GM19397 (cell line): ENCODE measurements at regions not wholly inside any gene's neighbourhood (a gene's known extent, or its start where the extent isn't known, plus 50 kb on each side); places are given as distances from the start of the nearest gene placed in this dataset.
"Not testable (repeated sequence)": the region's sequence is repeated elsewhere in the genome, so short reads cannot be mapped to it uniquely, and the experiment has no call there.

Experiments used
- ATAC-seq: cut with Tn5 transposase; IDR thresholded peaks from one replicate; pipeline ENCODE4 v1.9.1; 2021; ENCODE audit warnings: mild to moderate bottlenecking, moderate library complexity; ENCODE audit not compliant: unreplicated experiment

DNA sequence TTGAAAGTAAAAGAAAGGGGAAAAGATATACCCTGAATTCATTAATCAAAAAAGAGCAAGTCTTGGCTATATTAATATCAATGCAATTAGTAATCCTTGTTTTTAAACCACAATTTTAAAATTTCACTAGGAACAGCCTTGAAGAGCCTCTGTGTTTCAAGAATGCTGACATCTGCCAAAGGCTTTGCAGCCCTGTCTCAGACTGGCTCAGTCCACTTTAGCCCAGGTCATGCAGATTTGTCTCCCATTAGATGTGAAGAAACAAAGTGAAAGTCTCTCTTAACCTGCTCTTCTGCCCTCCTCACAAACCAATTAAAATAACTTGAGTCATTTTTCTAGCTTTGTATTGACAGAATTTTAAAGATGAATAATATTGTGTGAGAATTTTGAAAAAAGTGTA is 102.7 kb upstream of the CARMIL1 start:
- no peak for ATAC-seq

- no peak for ATAC-seq
These were observed 101.6 kb upstream of the CARMIL1 start for GRCh38 chr6:25177500-25178028.

DNA sequence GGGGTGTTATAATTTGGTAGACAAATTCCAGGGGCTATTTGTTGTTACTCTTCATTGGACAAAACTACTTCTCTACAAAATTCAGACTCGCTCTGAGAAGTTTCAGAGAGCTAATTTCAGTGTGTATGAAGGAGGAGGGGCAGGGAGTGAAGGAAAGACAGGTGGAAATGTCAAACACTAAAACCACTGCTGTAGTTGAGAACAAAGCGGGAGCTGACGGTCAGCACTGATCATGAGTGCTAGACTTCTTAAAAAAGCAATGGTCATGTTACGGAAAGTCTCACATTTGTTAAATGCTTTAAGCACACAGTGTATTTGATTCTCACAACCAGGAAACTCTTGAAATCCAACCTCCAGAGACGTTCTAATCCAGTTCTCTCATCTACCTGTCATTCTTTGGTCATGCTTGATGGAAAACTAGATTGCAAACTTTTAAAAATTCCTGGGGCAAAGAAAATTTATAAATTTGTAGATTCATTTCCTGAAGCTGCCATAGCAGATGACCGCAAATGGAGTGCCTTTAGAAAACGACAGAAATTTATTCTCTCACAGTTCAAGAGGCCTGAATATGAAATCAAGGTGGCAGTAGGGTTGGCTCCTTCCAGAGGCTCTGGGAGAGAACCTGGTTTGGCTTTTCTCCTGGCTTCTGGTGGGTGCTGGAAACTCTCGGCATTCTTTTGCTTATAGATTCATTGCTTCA is 100.7 kb upstream of the CARMIL1 start:
- ATAC-seq, result no peak

GRCh38 chr6:25179051-25179778 is 100.0 kb upstream of the CARMIL1 start:
- no peak for ATAC-seq

DNA sequence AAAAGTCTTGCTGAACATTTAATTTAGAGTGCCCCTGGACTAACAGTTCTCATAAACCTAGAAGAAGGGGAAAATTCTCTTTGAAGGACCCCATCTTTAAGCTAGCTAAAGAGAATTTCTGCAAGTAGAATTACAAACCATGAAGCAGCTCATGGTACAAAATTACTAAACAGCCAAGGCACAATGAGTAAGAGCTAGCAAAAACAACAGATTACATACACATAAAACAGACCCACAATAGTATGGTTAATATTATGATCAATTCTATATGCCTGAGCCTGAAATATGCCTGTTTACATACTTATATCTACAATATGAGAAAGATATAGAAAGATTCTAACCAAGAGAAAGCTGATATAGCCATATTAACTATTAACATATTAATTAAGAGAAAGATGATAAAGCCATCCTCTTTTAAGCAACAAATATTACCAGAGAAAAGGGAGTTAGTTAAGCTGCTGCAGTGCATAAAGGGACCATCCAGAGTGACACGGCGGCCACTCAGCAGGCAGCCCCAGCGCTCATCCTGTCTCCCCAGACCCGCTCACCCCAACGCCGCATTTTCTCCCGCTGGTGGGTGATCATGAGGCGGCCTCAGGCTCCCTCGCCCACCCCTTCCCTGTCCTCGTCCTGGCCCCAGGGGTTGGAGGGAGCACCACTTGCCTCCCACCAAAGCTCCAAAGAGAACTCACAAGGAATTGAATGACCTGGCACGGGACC is 98.4 kb upstream of the CARMIL1 start:
- no peak for ATAC-seq

- ATAC-seq, result no peak
These were observed 97.8 kb upstream of the CARMIL1 start for GRCh38 chr6:25181350-25181724.

GRCh38 chr6:25181923-25182322 is 97.3 kb upstream of the CARMIL1 start:
- no peak for ATAC-seq

- ATAC-seq, result no peak
These were observed 92.3 kb upstream of the CARMIL1 start for GRCh38 chr6:25186919-25187318.

DNA sequence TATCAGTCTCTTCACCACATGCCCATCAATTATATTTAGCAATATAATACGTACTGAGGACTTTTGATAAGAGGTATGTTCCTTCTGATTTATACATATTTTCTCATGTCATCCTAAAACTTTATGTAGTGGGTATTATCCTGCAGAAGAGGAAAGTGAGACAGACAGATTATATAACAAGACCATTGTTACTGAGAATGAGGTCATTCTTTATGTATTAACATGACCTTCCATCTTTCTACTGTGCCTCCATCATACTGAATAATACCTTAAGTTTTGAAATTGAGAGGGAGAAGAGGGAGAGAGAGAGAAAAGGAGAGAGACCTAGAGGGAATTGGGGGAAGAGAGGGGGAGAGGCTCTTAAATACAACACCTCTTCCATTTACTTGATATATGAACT is 90.9 kb upstream of the CARMIL1 start:
- no peak for ATAC-seq

DNA sequence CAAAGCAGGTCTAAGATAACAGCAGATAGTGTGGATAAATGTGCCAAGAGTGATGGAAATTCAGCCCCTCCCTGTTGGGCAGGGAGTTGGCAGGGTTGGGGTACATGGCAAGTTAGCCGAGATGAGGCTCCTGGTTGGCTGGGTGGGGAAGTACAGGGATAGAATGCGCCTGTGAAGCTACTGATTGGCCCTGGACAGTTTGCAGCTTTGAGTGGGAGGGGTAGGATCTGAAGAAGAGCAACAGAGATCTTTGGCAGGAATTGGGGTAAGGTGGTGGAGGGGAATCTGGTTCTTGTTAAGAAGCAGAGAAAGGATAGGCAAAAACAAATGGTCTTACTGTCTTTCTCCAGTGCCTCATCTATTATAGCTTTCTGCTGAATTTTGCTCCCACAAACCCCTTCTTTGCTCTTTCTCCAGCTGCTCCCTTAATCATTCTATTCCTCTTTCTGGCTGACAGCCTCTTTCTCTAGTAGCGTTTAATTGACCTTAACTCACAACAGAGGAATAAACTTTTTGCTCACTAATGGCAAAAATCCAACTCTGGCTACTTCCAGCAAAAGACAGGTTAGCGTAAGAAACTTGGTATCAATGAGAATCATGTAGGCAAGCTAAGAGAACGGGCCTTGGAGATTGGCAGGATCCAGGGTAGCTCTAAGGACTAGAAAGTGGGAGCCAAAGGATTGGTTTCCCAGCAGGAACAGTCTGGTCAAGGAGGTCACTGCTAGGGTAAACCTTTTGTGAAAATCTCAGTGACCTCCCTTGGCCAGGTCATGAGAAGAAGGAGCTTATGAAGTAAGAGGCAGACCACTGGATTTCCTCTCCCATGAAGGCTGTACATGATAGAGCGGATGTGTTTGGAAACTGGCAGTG is 86.3 kb upstream of the CARMIL1 start:
- no peak for ATAC-seq

DNA sequence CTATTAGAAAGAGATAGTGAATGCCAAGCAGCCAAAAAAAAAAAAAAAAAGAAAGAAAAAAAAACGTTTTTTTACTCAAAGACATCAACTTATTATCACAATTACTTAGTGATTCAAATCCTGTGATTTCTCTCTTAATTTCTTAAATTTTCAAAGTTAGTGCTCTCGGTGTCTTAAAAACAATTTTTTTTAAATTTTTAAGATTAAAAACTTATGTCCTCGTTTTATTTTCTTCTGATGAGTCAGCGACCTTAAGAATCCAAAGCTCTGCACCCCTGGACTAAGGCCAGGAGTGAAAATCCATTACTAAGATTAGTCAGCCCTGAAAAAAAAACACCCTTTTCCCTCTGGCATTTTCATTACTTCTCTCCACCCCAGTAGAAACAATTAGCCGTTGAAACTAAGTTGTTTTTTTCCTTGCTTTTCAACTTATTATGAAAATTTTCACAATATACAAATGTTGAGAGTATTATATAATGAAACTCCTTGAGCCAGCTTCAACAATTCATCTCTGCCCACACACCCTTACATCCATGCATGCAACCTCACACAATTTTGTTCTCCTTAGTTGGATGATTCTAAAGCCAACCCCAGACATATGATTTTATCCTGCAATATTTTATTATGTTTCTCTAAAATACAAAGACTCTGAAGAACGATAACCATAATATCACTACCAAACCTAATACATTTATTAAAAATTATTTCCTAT is 85.6 kb upstream of the CARMIL1 start:
- no peak for ATAC-seq

GRCh38 chr6:25194172-25194678 is 84.9 kb upstream of the CARMIL1 start:
- ATAC-seq, result no peak

DNA sequence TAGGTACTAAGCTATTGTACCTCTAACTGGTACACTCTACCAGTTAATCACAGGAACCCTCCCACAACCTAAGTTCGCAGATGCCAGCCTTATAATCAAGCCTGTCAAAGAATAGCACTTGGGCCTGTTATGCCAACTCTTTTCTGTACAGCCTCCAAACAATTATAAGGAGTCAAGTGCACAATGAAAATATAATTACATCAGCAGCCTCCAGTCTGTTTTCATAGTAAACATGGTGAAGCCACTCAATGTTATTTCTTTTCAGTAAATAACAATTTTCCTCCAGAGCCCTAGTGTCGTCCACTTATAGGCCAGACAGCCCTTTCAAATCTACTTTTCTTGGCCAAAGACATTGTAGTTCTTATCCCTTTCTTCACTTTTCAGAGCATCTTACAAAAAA is 82.7 kb upstream of the CARMIL1 start:
- ATAC-seq, result no peak

GRCh38 chr6:25197111-25197510 is 82.1 kb upstream of the CARMIL1 start:
- ATAC-seq, result no peak

- no peak for ATAC-seq
These were observed 79.6 kb upstream of the CARMIL1 start for GRCh38 chr6:25199544-25199943.

DNA sequence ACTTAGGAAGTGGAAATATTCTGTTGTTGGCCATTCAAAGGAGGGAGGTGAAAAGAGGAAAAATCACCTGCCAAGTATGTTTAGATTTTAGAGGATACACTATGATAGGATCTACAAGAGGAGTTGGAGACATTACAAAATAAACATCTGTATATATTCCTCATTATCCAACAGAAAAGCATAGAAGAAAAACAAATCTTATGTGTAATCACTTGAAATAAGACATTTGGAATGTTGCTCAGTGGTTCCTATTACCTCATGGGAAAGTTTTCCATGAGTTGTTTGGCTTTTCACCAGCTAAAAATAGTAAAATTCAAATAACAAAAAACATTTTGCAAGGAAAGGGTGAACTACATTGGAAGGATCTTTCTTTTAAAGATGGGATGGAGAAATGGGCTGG is 76.7 kb upstream of the CARMIL1 start:
- no peak for ATAC-seq

- no peak for ATAC-seq
These were observed 73.5 kb upstream of the CARMIL1 start for GRCh38 chr6:25205629-25206028.

DNA sequence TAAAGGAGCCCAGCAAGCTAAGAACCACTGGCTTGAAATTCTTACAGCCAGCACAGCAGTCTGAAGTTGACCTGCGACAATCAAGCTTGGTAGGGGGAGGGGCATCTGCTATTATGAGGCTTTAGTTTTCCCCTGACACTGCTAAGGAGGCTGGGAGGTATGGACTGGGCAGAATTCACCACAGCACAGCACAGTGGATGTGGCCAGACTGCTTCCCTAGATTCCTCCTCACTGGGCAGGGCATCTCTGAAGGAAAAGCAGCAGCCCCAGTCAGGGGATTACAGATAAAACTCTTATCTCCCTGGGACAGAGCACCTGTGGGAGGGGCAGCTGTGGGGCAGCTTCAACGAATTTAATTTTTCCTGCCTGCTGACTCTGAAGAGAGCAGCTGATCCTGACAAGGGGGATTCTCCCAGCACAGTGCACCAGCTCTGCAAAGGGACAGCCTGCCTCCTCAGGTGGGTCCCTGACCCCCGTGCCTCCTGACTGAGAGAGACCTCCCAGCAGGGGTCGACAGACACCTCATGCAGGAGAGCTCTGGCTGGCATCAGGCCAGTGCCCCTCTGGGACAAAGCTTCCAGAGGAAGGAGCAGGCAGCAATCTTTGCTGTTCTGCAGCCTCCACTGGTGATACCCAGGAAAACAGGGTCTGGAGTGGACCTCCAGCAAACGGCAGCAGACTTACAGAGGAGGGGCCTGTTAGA is 71.6 kb upstream of the CARMIL1 start:
- not testable (repeated sequence) for ATAC-seq

- ATAC-seq, result no peak
These were observed 63.3 kb upstream of the CARMIL1 start for GRCh38 chr6:25215881-25216280.
